ENCODE measurements at regions not wholly inside any gene's neighbourhood (a gene's known extent, or its start where the extent isn't known, plus 50 kb on each side); places are given as distances from the start of the nearest gene placed in this dataset.
"Not testable (repeated sequence)": the region's sequence is repeated elsewhere in the genome, so short reads cannot be mapped to it uniquely, and the experiment has no call there.

DNA sequence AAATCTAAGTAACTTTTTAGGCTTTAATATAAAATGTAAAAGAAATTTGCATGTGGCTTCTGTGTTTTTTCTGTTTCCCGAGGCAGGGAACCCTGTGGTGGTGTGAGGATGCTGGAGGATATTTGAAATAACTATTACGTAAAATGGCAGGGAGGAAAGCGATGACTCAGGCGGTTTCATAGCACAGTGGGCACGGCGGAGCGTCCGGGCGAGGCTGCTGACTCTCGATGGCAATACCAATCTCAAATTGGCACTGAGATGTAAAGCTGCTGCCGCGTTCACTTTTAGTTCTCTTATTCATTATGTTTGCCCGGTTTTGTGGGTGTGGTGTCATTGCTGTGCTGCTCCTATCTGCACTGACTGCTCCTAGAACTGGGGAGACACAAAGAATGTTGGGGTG, 254.3 kb downstream of the THBS2 start:
- WGBS, 2 donors = 90 to 94% methylated on average over 13 of the region's 13 CpGs
- Histone ChIP-seq H3K4me1 (no peaks in the 10 kb centered on the region), H3K27me3 (no peaks in the 10 kb centered on the region), H3K36me3 (no peaks in the 10 kb centered on the region), H3K27ac (no peak overlapping the region), H3K9me3 (no peaks in the 10 kb centered on the region), H3K4me3 (no peak overlapping the region)
- TF ChIP-seq EP300 (IDR thresholded peaks at IDR 0.05) (no peak), POLR2A (IDR thresholded peaks at IDR 0.05) (no peak)
- TF ChIP-seq, protein P1, sequence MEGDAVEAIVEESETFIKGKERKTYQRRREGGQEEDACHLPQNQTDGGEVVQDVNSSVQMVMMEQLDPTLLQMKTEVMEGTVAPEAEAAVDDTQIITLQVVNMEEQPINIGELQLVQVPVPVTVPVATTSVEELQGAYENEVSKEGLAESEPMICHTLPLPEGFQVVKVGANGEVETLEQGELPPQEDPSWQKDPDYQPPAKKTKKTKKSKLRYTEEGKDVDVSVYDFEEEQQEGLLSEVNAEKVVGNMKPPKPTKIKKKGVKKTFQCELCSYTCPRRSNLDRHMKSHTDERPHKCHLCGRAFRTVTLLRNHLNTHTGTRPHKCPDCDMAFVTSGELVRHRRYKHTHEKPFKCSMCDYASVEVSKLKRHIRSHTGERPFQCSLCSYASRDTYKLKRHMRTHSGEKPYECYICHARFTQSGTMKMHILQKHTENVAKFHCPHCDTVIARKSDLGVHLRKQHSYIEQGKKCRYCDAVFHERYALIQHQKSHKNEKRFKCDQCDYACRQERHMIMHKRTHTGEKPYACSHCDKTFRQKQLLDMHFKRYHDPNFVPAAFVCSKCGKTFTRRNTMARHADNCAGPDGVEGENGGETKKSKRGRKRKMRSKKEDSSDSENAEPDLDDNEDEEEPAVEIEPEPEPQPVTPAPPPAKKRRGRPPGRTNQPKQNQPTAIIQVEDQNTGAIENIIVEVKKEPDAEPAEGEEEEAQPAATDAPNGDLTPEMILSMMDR (IDR thresholded peaks at IDR 0.05) = no peak
- DNase-seq (ENCODE audit: low spot score in 2 of 2) = no peak

DNA sequence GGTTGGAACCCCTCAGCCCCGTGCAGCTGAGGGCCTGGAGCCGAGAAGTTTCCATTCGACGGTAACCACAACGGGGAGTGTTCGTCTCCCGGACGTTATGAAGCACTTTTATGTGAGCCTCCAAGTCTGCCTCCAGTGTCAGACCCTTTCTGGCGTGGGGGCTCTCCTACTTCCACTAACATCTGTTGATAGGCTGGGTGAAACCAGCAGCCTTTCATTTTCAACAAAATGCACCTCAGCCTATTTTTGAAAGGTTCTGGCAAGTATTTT, 257.4 kb downstream of the THBS2 start:
- Histone ChIP-seq H3K9me3 (no peaks in the 10 kb centered on the region), H3K36me3 (no peaks in the 10 kb centered on the region), H3K27ac (no peak overlapping the region), H3K27me3 (no peaks in the 10 kb centered on the region), H3K4me3 (no peak overlapping the region), H3K4me1 (no peaks in the 10 kb centered on the region)
- TF ChIP-seq EP300 (IDR thresholded peaks at IDR 0.05) (no peak), POLR2A (IDR thresholded peaks at IDR 0.05) (no peak)
- TF ChIP-seq, protein P1 (IDR thresholded peaks at IDR 0.05) = no peak
- 64 to 67% methylated on average over 9 of the region's 9 CpGs for WGBS, 2 donors
- DNase-seq (ENCODE audit: low spot score in 2 of 2) = no peak

DNA sequence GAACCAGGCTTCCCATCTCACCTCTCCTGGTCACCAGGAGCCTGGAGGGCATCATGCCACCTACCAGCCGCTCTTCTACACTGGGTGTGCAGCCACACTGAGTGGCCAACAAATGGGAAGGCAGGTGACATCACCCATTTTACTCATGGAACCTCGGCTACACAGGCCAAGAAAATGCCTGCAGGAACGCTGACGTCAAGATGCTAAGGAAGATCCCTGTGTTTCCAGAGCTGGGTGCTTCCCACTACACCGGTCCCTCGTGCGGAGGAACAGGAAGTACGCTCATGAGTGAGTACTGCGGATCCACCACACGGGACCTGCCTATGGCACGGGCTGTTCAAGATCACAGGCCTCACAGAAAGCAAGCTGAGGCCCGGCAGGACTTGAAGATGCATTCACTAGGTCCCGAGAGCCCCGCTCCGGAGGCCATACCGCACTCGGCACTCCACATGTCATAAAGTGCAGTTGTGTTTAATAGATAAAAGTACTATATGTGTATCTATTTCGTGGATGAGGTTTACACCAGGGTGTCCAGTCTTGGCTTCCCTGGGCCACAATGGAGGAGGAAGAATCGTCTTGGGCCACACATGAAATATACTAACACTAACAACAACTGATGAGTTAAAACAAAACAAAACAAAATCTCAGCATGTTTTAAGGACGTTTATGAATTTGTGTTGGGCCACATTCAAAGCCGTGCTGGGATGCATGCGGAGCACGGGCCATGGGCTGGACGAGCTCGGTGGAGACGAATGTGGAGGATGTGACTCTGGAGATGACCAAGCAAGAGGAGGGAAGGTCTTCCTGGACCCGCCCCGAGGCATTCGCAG, 257.9 kb downstream of the THBS2 start:
- Histone ChIP-seq H3K27ac (no peak overlapping the region), H3K27me3 (no peaks in the 10 kb centered on the region), H3K4me1 (no peaks in the 10 kb centered on the region), H3K36me3 (no peaks in the 10 kb centered on the region), H3K9me3 (no peaks in the 10 kb centered on the region), H3K4me3 (no peak overlapping the region)
- WGBS, 2 donors = 72 to 79% methylated on average over 29 of the region's 29 CpGs
- DNase-seq (ENCODE audit: low spot score in 2 of 2) = no peak
- TF ChIP-seq, protein P1 (IDR thresholded peaks at IDR 0.05) = no peak

DNA sequence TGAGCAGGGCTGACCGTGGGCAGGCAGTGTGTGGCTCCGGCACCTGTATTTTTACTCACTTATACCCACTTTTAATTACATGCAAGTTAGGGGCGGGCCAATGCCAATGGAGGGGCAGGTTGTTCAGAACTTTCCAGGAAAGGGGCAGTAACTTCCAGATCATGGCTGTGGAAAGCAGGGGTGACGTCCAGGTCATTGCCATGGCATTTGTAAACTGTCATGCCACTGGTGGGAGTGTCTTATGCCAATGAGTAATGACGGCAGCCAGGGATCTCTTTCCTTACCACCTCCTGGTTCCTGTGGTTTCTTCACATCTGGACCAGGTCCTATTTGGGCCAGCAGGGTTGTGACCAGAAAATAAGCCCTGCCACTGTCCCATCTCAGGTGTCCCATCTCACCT, 258.7 kb downstream of the THBS2 start:
- no peaks in the 10 kb centered on the region for H3K27me3 ChIP-seq

DNA sequence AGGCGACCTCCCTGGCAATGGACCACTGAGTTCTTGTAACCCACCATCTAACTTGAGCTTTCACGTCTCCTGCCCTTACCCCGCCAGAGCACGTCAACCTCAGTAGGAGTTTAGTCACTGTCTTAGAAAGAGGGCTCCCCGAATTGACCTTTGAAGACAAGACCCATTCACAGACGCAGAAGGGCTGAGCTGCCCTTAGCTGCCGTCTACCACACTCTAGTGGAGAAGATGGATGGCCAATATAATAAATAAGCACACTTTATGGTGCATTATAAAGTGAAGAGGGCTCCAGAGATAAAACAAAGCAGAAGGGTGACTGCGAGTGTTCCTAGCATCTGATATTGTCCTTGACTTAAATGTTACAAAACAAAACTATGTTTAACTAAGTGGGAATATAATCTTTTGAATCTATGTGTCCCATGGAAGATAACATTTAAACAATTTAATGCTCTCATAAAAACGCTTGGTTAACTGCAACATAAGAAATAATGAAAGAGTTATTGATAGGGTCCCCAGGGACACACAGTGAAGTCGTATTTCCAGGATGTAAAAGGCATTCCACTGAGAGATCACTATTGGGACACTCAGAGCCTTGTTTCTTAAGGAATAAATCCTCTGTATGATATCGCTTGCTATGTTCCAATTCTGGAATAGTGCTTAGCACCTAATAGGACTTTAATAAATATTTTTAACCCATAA, 261.1 kb downstream of the THBS2 start:
- H3K36me3 ChIP-seq = no peaks in the 10 kb centered on the region
- no peak overlapping the region for H3K27ac ChIP-seq
- no peak overlapping the region for H3K4me3 ChIP-seq

More for the DNA sequence above, 258.7 kb downstream of the THBS2 start:
- WGBS, 2 donors = 78 to 89% methylated on average over 5 of the region's 5 CpGs
- TF ChIP-seq, protein P1 (IDR thresholded peaks at IDR 0.05) = no peak
- no peak for TF ChIP-seq POLR2A (IDR thresholded peaks at IDR 0.05)
- TF ChIP-seq EP300 (IDR thresholded peaks at IDR 0.05) = no peak
- no peak overlapping the region for H3K4me3 ChIP-seq
- H3K9me3 ChIP-seq = no peaks in the 10 kb centered on the region
- H3K27ac ChIP-seq = no peak overlapping the region
- DNase-seq (ENCODE audit: low spot score in 2 of 2) = no peak
- H3K4me1 ChIP-seq = no peaks in the 10 kb centered on the region
- no peaks in the 10 kb centered on the region for H3K36me3 ChIP-seq

DNA sequence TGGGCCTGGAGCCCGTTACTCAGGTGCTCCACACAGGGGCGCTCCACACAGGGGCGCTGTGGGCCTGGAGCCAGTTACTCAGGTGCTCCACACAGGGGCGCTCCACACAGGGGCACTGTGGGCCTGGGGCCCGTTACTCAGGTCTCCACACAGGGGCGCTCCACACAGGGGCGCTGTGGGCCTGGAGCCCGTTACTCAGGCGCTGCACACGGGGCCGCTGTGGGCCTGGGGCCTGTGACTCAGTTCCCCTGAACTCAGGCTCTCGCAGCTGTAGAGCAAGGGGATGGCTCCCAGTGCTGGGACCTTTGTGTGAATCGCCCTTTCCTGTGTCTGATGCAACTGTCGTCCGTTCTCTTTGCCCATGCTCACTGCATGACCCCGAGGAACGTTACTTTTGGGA, 262.0 kb downstream of the THBS2 start:
- not testable (repeated sequence) for H3K9me3 ChIP-seq; H3K27ac ChIP-seq; H3K4me1 ChIP-seq; H3K36me3 ChIP-seq; DNase-seq (ENCODE audit: low spot score in 2 of 2); H3K4me3 ChIP-seq; H3K27me3 ChIP-seq
- 67 to 77% methylated on average over 3 to 5 of the region's 17 CpGs for WGBS, 2 donors

More for the DNA sequence above, 261.1 kb downstream of the THBS2 start:
- TF ChIP-seq POLR2A (IDR thresholded peaks at IDR 0.05) (no peak), EP300 (IDR thresholded peaks at IDR 0.05) (no peak)
- TF ChIP-seq, protein P1 (IDR thresholded peaks at IDR 0.05) = no peak
- Histone ChIP-seq H3K9me3 (no peaks in the 10 kb centered on the region), H3K27me3 (no peaks in the 10 kb centered on the region), H3K4me1 (peaks cover 0 to 8% (median 0%) of the 10 kb centered on the region in 4 donors)
- WGBS, 2 donors = 48 to 57% methylated on average over 10 to 11 of the region's 11 CpGs
- no peak for DNase-seq (ENCODE audit: low spot score in 2 of 2)

Data from tibial nerve (tissue), 4 donors.